NCI-H187 treated with DMSO at 0.1 percent for 48 hours (cell line): ENCODE measurements at regions not wholly inside any gene's neighbourhood (a gene's known extent, or its start where the extent isn't known, plus 50 kb on each side); places are given as distances from the start of the nearest gene placed in this dataset.

Source experiments
- DNase-seq: peaks from one replicate; lab custom pipeline; 2025; lab: John Stamatoyannopoulos, UW

GRCh38 chr5:67335426-67335825 is 138.8 kb upstream of the CD180 start:
- DNase-seq = no peak

GRCh38 chr5:67334373-67334772 is 137.8 kb upstream of the CD180 start:
- no peak for DNase-seq

- DNase-seq = no peak
These were observed 136.6 kb upstream of the CD180 start for GRCh38 chr5:67333171-67333570.

- no peak for DNase-seq
These were observed 134.8 kb upstream of the CD180 start for GRCh38 chr5:67331296-67331925.

- no peak for DNase-seq
These were observed 123.5 kb upstream of the CD180 start for GRCh38 chr5:67319935-67320725.

- DNase-seq = no peak
These were observed 122.1 kb upstream of the CD180 start for GRCh38 chr5:67318746-67319145.

- no peak for DNase-seq
These were observed 121.0 kb upstream of the CD180 start for GRCh38 chr5:67317603-67318002.

GRCh38 chr5:67316695-67317094 is 120.1 kb upstream of the CD180 start:
- no peak for DNase-seq

GRCh38 chr5:67315082-67315989 is 118.7 kb upstream of the CD180 start:
- DNase-seq = no peak

- DNase-seq = no peak
These were observed 115.1 kb upstream of the CD180 start for GRCh38 chr5:67311701-67312100.

GRCh38 chr5:67311208-67311607 is 114.6 kb upstream of the CD180 start:
- DNase-seq = no peak

GRCh38 chr5:67310740-67311139 is 114.1 kb upstream of the CD180 start:
- no peak for DNase-seq

- peak; percentile 88 for DNase-seq
These were observed 113.6 kb upstream of the CD180 start for GRCh38 chr5:67310169-67310568.

- no peak for DNase-seq
These were observed 112.5 kb upstream of the CD180 start for GRCh38 chr5:67308988-67309688.

- DNase-seq = no peak
These were observed 110.5 kb upstream of the CD180 start for GRCh38 chr5:67306965-67307607.

GRCh38 chr5:67305913-67306710 is 109.5 kb upstream of the CD180 start:
- no peak for DNase-seq

GRCh38 chr5:67305401-67305800 is 108.8 kb upstream of the CD180 start:
- DNase-seq = no peak

- DNase-seq = no peak
These were observed 106.8 kb upstream of the CD180 start for GRCh38 chr5:67303356-67303755.

- DNase-seq = no peak
These were observed 104.8 kb upstream of the CD180 start for GRCh38 chr5:67301285-67301903.

GRCh38 chr5:67300326-67300725 is 103.7 kb upstream of the CD180 start:
- DNase-seq = no peak
